HCEC 1CT (cell line): ENCODE measurements at regions not wholly inside any gene's neighbourhood (a gene's known extent, or its start where the extent isn't known, plus 50 kb on each side); places are given as distances from the start of the nearest gene placed in this dataset.

Source experiments
- DNase-seq: peaks from one replicate; pipeline ENCODE4 v3.0.0-alpha.2; 2017

DNA sequence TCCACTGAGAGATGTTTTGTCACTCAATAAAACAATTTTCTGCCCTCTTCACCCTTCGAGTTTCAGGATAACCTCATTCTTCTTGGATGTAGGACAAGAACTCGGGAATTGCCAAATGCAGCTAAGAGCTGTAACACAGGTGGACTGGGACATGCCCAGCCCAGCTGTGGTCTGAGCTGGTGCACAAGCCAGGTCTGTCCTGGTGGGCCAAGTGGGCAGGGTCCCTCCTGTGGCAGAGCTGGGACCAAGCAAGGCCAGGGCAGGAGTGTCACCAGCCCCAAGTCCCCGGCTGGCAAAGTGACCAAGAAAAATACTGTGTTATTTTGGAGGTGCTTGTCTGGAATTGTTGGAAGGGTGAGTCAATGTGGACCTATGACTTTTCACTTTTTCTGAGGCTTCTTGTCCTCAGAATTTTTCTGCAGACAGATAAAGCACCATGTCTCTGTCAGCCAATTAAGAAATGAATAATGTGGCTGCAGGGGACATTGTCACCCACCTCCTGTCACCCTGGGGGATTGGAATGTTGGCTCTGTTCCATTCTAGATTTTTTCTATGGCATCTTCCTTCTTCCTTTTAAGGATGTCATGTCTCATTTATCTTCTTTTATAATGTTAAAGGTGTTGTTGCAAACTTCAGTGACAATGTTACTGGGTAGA, 645.2 kb upstream of the EPHA6 start:
- DNase-seq = no peak

DNA sequence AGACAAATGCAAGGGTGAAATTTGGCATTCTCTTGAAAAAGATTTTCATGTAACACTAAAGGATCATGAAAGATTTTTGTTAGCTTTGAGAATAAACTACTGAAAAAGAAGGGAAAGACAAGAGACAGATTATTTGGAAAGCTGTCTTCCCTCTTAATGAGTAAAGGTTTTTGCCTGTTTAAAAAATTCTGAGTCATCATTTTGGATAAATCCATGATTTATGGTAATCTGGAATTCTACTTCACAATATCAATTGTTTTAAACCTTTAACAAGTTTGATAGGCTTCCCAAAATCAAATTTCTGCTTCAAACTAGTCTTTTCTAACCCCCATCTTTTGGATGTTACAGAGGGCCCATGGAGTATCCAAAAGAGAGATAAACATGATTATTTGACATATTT, 641.5 kb upstream of the EPHA6 start:
- no peak for DNase-seq

DNA sequence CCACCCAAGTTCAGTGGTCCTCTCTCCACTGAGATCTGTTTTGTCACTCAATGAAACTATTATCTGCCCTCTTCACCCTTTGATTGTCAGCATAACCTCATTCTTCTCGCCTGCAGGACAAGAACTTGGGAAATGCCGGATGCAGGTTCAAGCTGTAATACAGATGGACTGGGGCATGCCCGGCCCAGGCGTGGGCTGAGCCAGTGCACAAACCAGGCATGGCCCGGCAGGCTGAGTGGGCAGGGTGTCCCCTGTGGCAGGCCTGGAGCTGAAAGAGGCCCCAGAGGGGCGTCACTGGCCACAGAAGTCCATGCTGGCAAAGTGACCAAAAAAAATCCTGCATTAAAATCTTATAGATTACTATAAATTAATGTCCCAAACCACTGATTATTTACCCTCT, 638.9 kb upstream of the EPHA6 start:
- DNase-seq = no peak

DNA sequence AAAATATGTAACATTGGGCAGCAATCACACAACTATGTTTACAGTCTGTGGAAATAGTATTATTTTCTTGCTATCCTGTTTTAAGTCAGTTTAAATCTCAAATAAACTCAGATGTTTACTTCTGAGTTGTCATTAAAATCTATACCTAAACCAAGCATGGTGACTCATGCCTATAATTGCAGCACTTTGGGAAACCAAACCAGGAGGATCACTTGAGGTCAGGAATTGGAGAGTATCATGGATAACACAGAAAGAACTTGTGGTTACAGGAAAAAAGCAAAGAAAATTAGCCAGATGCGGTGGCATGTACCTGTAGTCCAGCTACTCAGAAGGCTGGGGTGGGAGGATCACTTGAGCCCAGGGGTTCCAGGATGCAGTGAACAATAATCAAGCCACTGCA, 631.6 kb upstream of the EPHA6 start:
- peak; percentile 41 for DNase-seq

DNA sequence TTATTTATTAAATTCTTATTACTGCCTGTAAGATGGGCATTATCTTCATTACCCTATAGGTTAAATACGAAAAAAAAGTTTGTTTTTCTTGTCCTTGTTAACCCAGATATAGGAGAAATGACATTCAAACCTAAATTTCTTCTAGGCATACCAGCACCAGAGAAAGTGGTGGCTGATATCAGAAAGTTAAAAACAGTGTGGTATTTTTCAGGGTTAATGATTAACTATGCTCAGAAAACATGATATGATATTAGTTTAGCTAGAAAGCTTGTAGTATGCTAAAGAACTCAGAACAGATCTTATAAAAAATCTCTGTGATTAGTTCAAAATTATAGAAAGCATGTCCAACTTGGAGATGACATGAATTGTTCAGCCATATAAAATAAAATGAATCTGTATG, 630.5 kb upstream of the EPHA6 start:
- DNase-seq = no peak

DNA sequence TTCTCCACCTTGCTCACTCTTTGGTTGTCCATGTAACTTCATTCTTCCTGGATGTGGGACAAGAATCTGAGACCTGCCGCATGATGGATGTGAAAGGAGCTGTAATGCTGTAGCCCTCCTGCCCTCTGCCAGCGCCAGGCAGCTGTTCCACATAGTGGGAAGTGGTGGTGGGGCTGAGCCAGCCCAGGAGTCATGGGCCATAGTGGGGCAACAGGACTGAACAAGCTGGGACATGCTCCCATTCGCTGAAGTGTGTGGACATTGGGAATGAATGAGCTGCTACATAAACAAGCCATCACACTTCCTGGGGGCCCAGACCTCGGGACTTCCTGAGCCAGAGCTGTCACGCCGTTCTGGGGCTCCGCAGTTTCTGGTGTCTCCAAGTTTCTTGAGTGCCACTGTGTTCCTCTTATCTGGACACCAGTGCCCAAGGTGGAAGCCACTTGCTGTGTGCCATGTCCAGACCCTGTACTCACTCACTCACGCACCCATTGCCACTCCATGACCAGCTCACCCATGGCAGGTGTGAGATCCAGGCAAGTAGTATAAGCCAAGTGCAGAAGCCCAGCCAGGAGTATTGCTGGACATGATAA, 624.3 kb upstream of the EPHA6 start:
- no peak for DNase-seq

DNA sequence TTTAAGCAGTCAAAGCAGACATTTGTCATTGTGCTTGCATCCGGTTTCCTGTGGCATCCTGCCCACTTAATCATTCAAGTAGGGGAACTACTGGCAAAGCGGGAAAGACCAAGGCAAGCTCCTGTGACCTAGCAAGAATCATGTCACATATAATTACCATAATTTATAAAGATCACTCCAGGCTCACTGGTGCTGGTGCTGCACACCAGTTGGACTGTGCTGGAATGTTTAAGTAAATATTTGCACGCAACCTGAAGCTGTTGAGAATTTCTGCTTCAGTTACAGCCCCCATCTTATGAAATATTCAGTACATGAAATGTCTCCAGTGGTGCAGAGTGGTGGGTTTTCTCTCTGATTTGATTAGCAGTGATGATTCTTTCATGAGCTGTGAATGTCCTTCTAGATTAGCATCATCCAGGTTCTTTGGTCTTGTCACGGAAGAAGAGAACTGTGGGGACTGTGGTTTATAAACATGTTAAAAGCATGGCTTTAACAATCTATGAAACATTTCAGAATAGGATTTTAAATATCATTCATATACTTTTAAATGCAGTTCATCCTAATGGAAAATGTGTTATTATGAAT, 621.3 kb upstream of the EPHA6 start:
- DNase-seq = no peak

DNA sequence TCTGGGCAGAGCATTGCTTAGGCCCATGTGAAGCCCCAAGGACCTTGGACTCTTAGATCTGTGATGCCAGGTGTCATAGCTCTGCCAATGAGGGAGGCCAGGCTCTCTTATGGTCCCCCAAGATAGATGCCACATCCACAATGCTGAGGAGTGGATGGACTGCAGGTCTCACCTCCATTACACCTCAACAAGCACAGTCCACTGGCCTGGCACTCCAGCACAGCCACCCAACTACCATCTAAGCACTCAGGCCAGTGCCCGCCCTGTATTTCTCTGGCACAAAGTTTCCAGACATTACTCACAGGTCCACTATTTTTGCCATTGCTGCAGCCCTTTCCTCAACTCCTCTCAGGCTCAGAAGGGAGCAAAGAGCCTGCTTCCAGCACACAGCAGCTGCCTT, 613.5 kb upstream of the EPHA6 start:
- no peak for DNase-seq

DNA sequence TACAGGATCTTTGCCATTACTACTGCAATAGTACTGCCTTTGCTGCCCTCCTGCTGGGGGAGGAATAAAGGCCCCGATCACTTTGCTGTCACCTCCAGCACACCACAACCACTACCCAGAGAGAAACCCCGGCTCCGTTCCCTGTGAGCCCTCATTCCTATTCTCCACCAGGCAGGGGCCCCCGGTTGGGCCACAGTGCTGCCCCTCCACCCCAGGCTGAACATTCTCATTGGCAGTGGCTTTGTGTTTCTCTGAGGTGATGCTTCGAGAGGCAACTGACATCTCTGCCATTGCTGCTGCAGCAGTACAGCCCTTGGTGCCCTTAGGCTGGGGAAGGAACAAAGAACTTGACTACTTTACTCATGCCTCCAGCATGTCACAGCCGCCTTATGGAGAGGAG, 612.9 kb upstream of the EPHA6 start:
- DNase-seq = no peak

DNA sequence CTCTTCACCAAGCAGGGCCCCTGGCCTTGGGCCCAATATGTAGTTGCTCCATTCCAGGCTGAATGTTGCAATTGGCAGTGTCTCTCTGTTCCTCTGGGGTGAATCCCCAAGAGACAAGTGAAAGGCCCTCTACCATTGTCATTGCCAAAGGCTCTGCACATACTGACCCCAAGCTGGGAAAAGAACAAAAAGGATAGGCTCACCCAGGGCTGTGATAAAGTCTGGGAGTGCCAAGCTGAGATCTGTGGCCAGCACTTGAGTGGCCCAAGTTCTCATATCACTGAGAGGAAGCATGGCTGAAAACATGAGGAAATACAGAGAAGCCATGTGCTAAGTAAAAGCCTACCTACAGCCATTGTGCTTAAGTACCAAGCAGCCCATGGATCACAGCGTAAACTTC, 612.2 kb upstream of the EPHA6 start:
- DNase-seq = no peak

DNA sequence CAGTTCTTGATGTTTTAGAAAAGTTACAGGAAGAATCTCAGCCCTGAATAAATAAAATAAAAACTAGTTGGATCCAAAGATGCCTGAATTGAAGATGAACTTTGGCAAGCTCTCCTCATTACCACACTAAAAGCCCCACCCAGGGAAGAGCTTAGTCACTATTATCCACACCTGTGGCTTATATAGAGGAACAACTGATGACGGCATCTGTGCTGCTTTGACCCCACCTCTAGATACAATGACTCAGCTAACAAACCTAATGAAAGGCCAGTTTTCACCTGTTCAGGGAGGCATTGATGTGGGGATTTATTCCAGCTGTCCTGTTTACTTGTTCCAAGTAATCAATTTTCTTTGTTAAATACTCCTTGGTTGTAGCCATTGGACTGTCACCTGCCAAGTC, 604.7 kb upstream of the EPHA6 start:
- DNase-seq = no peak

DNA sequence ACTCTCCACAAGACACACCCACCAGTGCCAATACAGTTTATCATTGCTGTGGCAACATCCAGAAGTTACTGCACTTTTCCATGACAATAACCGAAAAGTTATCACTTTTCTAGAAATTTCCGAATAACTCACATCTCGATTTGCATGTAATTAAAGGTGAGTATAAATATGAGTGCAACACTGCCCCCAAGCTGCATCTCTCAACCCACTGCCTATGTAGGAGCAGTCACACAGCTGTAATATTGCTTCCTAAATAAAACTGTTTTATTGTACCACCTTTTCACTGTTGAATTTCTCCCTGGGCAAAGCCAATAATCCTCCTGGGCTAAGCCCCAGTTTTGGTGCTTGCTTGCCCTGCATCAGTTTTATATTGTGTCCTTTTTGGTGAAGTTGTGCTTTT, 601.0 kb upstream of the EPHA6 start:
- DNase-seq = no peak

DNA sequence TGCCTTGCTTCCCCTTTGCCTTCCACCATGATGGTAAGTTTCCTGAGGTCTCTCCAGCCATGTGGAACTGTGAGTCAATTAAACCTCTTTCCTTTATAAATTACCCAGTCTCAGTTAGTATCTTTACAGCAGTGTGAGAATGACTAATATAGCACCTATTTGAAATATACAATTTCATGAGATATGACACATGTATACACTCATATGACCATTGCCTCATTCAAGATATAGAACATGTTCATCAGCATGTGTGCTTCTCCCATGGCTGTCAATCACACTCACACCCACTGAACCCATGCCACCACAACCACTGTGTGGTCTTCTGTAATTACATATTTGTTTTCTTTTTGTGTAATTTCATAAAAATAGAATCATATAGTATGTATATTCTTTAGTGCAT, 599.5 kb upstream of the EPHA6 start:
- no peak for DNase-seq

DNA sequence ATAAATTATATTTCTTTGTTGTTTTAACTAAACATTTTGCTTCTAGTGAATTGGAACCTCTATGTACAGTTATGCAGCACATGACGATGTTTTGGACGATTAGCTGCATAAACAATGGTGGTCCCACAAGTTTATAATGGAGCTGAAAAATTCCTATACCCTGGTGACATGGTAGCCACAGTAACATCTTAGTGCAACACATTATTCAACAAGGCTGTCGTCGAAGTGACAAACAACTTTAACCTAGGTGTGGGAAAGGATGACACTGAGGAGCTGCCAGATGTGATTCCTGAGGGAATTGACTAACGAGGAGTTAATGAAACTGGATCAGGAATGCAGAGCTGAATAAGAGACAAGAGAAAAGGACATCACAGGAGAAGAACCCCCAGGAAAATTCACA, 588.9 kb upstream of the EPHA6 start:
- DNase-seq = no peak

DNA sequence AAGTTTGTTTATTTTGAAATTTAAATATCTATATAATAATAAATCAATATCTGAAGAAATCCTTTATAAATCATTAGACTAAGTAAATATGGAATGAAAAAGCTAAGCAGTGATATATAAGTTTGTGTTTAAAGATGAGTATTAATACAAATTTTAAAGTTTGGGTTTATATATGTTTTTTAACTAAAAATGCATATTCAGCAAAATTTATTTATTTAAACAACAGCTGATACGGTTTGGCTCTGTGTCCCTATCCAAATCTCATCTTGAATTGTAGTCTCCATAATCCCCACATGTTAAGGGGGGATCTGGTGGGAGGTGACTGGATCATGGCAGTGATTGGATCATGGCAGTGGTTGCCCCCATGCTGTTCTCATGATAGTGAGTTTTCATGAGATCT, 580.7 kb upstream of the EPHA6 start:
- DNase-seq = no peak

DNA sequence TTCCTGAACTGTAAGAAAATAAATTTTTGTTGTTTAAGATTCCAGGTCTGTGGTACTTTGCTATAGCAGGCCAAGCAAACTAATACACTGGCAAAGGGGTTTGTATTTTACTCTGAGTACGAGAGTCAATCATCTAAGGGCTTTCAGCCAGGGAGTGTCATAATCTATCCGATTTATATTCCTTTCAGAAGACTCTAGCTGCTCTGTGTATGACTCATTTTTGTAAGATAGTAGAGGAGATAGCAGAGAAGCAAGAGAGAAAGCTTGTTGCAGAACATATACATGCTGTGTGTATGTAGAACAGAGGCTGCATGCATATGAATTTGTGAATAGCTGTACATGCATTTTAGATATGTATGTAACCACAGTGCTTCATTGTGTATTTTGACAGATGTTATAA, 577.9 kb upstream of the EPHA6 start:
- peak; percentile 45 for DNase-seq

DNA sequence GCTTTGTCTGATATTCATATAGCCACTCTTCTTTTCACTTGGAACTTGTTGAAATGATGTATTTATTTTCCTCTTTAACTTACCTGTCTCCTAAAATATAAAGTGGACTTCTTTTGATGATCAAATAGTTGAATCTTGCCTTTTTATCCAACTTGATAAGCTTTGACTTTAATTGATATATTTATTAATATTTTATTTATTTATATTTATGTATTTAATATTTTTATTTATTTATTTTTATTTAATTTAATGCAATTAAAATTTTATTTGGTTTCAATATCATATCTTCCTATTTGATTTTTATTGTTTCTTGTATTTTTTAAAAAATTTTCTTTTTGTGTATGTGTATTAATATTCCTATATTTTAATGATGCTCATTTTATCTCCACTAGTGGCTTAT, 555.1 kb upstream of the EPHA6 start:
- DNase-seq = no peak

DNA sequence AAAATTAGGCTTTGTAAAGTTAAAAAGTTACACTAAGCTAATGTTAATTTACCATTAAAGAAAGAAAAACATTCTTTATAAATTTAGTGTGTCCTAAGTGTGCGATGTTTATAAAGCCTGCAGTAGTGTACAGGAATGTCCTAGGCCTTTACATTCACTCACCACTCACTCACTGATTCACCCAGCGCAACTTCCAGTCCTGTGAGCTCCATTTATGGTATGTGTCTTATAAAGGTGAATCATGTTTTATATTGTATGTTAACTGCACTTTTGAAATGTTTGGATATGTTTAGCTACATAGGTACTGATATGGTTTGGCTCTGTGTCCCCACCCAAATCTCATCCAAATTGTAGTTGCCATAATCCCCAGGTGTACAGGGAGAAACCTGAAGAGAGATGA, 549.7 kb upstream of the EPHA6 start:
- no peak for DNase-seq

DNA sequence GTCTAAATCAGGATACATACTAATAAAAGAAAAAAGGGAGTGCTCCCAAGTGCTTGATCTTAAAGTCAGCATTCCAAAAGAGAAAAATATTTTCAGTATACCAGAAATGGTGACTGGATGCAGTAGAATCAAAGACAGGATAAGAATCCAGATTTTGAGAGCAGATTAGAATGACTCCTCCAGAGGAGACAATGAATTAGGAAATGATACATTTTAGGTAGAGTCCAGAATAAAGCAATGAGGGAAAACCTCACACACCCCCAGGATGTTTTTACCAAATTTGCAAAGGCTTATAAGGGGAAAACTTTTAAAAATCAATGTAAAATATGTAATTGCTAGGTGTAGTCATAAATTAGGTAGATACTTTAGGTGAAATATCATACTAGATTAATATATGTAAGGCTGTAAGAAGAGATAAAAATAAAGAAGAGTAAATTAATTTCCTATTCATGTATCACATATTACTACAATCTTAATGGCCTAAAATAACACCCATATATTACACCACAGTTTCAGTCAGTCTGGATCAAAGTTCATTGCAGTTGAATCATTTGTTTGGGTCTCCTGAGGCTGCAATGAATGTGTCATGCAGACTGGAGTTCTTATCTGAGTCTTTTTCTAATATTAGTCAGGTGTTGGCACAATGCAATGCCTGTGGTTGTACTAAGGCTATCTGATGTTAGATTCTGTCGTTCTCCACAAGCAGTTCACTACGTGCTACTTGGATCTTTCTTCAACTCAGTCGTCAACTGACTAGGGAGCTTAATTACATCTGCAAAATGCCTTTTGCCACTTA, 547.8 kb upstream of the EPHA6 start:
- peak; percentile 66 for DNase-seq

DNA sequence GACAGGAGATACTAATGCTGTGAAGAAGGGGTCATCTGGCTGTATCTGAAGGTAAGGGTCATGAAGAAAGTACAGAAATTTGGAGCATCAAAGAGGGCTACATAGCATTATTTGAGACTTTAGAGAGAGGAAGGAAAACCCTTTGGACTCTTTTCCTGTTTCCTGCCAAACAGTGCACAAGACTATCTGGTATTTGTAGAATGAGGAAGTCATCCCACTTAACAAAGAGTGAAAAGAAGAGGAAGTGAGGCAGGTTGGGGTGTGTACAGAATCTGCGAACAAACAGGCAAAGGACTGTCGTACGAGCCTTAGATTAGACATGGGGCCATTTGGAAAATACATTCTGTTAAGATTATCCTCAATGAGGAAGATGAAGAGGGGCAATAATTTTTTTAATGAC, 546.8 kb upstream of the EPHA6 start:
- DNase-seq = no peak

DNA sequence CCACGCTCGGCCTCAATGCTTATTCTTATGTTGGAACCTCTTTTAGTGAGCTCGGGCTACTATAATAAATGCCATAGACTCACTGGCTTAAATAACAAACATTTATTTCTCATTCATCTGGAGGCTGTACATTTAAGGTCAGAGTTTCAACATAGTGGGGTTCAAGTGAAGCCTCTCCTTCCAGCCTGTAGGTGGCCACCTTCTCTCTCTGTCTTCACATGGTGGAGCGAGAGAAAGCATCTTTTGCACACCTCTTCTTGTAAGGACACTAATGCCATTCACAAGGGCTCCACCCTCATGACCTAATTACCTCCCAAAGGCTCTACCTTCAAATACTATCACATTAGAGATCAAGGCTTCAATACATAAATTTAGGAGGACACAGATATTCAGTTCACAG, 520.3 kb upstream of the EPHA6 start:
- DNase-seq = no peak

DNA sequence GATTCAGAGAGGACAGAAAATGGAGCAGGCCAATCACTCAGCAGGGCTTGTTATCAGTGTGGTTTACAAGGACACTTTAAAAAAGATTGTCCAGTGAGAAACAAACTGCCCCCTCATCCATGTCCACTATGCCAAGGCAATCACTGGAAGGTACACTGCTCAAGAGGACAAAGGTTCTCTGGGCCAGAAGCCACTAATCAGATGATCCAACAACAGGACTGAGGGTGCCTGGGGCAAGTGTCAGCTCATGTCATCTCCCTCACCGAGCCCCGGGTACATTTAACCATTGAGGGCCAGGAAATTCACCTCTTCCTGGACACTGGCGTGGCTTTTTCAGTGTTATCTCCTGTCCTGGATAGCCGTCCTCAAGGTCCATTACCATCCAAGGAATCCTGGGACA, 513.7 kb upstream of the EPHA6 start:
- no peak for DNase-seq

DNA sequence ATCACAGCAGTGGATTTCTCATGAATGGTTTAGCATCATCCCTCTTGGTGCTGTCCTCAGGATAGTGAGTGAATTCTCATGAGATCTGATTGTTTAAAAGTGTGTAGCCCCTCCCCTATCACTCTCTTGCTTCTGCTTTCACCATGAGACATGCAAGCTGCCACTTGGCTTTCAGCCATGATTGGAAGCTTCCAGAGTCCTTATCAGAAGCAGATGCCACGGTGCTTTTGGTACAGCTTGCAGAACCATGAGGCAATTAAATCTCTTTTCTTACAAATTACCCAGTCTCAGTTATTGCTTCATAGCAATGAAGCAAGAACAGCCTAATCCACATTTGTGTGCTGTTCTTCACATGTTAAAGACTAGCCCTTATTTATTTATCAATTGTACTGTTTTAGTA, 495.2 kb upstream of the EPHA6 start:
- no peak for DNase-seq

DNA sequence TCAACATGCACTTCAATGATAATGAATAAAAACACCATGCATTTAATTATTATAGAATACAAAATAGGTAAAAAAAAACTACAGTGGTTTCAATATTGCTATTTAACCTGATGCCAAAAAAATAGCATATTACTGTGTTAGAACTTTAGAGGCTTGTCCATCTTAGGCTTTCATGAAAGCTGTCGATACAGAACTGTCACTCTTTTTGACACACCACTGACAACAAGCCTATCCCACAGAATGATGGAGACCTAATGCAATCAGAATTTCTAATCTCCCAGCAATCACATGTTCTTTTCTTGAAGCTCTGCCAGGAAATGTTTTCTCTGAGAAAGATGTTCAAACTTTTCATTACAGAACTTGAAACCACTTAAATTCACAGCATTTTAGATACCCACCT, 490.3 kb upstream of the EPHA6 start:
- no peak for DNase-seq
